Astrocyte (in vitro differentiated cells and primary cell): ENCODE measurements at regions not wholly inside any gene's neighbourhood (a gene's known extent, or its start where the extent isn't known, plus 50 kb on each side); places are given as distances from the start of the nearest gene placed in this dataset.

Experiments used
- EZH2 ChIP-seq: IDR thresholded peaks from 2 replicates; pipeline ENCODE4 v1.6.1; 2012; ENCODE audit warnings: mild to moderate bottlenecking, low read length, inconsistent platforms; ENCODE audit not compliant: insufficient read depth
- TF ChIP-seq, protein P1 (sequence below): IDR thresholded peaks from 2 replicates; pipeline ENCODE4 v1.5.1; 2011; ENCODE audit warnings: low read depth, mild to moderate bottlenecking, inconsistent platforms, low read length, moderate library complexity; ENCODE audit not compliant: insufficient read depth

DNA sequence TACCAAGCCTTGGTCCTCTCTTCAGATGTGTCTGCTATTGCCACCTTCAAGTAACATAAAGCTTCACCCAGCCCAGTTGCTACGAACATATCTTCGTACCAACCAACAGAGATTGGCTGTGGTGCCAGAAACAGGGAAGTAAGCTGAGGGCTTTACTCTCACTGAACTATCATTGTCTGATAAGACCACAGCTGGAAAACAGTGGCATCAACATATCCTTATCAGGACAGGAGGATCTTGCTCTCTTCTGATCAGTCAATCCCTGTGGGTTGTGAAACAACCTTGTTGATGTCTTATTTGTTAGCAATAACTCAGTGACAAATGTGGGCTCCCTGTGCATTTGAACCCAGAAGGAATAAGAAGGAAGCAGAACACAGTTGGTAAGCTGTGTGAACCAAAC lies 446.3 kb upstream of the MAF start:
- TF ChIP-seq, protein P1, sequence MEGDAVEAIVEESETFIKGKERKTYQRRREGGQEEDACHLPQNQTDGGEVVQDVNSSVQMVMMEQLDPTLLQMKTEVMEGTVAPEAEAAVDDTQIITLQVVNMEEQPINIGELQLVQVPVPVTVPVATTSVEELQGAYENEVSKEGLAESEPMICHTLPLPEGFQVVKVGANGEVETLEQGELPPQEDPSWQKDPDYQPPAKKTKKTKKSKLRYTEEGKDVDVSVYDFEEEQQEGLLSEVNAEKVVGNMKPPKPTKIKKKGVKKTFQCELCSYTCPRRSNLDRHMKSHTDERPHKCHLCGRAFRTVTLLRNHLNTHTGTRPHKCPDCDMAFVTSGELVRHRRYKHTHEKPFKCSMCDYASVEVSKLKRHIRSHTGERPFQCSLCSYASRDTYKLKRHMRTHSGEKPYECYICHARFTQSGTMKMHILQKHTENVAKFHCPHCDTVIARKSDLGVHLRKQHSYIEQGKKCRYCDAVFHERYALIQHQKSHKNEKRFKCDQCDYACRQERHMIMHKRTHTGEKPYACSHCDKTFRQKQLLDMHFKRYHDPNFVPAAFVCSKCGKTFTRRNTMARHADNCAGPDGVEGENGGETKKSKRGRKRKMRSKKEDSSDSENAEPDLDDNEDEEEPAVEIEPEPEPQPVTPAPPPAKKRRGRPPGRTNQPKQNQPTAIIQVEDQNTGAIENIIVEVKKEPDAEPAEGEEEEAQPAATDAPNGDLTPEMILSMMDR = no peak
- TF ChIP-seq EZH2 = no peak
